HG02678 (cell line): ENCODE measurements at regions not wholly inside any gene's neighbourhood (a gene's known extent, or its start where the extent isn't known, plus 50 kb on each side); places are given as distances from the start of the nearest gene placed in this dataset.

Experiments used
- ATAC-seq: cut with Tn5 transposase; IDR thresholded peaks from one replicate; pipeline ENCODE4 v1.9.1; 2021; ENCODE audit warnings: mild to moderate bottlenecking, moderate library complexity; ENCODE audit not compliant: unreplicated experiment

GRCh38 chr1:224504297-224505041, 69.9 kb upstream of the WDR26 start:
- no peak for ATAC-seq

DNA sequence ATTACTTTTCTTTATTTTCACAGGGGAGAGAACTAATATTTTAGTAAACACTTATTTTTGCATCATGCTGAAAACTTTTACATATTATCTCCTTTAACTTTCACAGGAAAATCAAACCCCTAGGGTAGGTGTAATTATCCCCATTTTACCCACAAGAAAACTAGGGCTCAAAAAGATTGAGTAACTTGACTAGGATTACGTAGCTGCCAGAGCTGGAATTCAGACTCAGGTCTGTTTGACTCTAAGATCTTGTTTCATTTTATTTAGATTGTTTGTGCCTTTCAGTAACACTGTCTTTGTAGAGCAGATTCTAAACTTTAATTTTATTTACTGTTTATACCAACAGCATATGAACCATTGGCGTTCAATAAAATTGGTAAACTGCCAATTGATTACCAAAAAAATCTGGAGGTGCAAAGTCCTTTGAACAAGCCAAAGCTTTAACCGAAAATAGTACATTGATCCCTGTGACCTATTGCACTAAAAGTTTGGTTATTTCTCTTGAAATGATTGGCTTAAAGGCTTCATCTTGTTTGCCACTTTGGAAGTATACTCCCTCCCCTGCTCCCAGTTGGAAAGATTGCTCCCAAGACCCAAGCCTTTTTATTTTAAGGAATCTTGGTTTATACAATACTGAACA, 71.0 kb upstream of the WDR26 start:
- ATAC-seq: no peak

- no peak for ATAC-seq
Measured at GRCh38 chr1:224506141-224506814, 71.7 kb upstream of the WDR26 start.

DNA sequence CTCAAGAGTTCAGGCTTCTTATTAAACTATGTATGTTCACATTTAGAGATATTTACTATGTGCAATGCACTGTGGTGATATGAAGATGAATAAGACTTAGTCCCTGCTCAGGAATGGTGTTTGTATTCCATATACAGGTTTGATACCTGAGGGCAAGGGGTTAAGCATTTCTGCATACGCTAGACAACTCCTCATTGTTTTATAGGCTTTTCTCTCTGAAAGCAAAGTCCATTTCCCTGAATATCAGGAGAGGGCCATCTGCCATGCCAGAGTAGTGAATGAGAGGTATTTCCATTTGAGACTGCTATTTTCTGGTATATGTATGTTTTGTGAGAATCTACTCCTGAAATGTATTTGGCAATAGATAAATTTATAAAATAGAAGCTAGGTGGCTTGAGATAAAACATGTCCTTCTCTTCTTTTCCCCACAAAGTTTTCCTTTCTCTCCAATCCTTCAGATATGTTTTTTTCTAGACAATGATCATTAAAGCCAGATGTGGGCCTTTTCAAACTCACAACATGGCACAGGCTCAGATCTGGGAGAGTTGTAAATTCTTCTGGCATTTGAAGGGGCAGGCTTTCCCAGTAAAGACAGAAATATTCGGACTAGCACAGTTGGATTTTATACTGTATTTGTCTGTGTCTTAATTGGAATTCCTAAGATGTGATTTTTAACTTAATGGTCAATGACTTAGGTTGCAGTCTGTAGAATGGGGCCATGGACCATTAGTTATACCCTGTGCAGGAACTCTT, 73.3 kb upstream of the WDR26 start:
- ATAC-seq: no peak

DNA sequence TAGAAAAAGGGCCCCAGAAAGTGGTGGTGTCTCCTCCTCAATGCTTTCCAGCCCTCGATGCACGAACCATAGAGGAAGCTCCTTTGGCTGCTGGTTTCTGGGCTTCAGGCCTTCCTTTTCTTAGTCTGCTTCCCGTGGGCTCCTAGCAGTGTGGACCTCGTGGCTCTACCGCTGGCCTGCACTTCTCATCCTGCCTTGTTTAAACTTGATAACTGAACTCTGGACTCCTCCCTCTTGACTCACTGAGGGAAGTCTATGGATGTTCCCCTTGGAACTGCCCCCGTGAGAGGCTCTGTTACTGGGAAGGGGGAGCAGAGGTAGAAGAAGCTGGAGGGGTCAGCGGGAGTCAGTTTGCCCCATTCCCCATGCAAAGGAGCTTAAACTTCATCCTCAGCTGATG, 75.3 kb upstream of the WDR26 start:
- ATAC-seq: no peak

- no peak for ATAC-seq
Measured at GRCh38 chr1:224510880-224511645, 76.5 kb upstream of the WDR26 start.

DNA sequence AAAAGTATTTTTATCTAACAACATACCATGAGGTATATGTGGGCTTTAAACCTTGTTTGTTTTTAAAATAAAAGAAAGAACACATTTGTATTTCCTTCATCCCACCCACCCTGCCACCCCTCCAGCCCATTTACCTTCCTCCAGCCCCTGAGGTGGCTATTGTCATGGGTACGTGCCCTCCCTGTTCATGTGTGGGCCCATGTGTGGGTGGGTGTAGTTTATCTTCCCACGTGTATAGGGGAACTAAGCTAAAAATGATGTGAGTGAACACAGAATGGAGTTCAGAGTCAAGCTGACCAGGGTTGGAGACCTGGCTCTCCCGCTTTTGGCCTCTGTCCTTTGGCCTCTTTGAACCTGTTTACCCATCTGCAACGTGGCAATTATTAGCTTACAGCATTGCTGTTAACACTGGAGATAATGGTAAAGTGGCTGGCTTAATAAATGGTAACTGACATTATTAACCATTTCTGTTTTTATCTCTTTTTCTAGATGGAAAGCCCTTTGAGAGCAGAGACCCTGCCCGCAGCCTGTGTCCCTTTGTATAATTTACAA, 78.1 kb upstream of the WDR26 start:
- ATAC-seq: no peak

GRCh38 chr1:224513383-224513782, 78.8 kb upstream of the WDR26 start:
- no peak for ATAC-seq

DNA sequence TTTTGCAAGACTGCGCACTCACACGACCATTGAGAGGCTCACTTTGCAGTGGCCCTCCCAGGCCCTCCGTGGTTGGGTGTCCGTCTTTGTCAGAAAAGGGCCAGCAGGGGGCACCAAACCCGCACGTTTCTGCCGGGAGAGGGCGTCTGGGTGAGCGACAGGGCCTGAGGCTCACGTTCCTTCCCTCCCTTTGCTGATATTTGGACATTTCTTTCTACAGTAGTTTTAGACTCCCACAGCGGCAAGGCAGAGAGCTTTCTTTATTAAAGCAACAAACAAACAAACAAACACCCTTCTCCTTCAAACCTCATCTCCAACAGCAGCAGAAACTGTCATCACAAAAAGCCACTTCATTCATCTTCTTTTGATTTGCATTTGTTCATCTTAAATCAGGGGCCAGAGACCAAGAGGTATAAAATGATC, 79.2 kb upstream of the WDR26 start:
- peak; percentile 96 for ATAC-seq

- ATAC-seq: no peak
Measured at GRCh38 chr1:224517171-224517570, 82.6 kb upstream of the WDR26 start.

GRCh38 chr1:224518528-224518927, 83.9 kb upstream of the WDR26 start:
- ATAC-seq: no peak

DNA sequence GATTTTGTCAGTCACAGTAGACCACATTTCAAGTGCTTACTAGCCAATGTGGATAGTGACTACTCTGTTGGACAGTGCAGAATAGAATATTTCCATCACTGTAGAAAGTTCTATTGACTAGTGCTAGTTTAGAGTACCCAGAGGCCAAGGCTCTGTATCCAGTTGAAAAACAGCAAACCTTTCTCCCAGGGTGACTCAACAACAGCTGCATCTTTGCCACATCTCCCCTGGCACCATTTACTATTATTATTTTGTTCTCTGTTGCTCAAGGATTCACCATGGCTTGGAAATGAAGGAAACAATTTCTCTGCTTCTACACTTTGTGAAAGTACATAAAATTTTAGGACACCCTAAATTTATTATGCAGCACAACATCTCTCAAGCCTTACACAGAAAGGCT, 85.3 kb upstream of the WDR26 start:
- no peak for ATAC-seq

DNA sequence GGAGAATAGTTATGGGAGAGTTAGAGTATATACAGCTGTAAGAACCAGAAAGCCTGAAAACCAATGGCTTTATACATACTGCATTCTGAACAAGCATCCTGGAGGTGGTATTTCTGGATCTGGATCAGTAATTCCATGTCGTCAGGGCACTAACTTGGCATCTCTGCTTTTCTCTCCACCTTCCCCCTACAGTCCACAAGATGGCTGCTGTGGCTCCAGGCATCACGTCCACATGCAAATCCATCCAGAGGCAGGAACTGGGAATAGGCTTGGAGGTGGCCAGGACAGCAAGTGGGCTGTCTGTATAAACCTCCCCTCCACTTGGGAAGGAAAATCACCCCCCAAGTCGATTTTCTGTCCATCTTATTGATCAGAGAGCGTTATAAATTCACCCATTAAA, 86.2 kb upstream of the WDR26 start:
- ATAC-seq: no peak

DNA sequence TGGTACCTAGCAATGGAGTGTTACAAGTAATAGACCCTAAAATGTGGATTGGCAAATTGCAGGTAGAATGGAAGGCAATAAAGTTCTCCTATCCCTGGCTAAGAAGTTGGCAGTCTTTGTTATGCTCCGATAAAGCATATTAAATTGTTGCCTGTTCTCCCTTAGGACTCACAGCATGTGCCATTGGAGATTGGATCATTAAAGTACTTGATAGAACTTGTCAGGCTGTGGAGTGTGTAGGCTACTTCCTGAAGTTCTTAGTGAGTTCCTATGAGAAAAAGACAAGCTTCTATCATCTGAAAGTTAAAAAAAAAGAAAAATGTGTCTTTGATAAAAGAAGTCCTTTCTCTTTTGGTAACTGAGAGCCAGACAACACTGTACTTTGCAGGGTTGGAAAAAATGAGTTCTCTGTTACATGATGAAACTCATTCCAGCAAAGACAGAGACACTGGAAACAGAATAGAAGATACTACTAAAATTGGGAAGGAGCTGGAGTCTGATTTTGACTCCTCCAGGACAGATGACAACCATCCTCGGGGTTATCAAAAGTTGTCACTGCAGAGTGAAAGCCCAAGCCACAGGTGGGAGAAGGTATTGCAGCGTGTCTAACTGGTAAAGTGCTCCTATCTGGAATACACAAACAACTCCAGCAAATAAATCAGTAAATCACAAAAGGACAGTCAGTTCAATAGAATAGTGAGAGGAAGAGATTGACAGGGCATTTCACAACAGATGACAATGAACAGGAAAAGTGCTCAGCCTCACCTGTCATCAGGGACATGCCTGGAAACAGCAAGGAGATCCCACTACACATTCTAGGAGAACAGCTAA, 87.5 kb upstream of the WDR26 start:
- no peak for ATAC-seq

DNA sequence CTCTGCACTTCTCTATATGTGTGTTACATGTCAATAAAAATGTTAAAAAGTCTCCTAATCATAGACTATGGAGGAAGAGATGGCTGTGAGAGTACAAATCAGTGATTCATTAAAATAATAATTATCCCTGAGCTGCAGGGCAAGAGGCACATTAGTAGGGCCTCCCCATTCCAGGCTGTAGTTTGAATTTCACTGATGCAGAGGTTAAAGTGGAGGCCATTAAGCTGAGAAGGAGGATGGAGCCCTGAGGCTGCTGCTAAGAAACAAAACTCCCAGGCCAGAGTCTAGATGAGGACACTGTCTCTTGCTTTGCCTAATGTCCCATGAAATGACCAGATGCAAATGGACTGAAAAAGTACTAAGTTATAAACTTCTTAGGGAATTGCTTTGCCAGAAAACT, 89.1 kb upstream of the WDR26 start:
- no peak for ATAC-seq

GRCh38 chr1:224524679-224525078, 90.1 kb upstream of the WDR26 start:
- ATAC-seq: no peak

- ATAC-seq: no peak
Measured at GRCh38 chr1:224525411-224526040, 90.6 kb upstream of the CNIH3 start.

- no peak for ATAC-seq
Measured at GRCh38 chr1:224526771-224527170, 89.3 kb upstream of the CNIH3 start.

DNA sequence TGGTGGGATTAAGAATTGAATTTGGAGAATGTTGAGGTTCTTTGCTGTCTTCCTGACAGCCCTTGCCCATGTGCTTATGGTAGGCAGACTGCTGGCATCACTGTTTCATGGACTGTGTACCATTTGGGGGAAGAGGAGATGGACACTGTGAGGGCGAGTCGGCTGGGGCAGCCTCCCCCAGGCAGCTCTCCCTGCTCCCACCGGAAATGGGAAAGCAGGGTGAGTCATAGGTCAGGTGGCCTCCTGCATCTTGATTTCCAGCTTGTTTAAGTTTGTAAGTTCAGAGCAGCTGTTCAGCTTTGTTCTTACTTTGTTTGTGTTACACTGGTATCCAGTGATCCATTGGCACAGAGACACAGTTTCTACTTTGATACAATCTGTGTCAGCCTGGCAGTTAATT, 87.2 kb upstream of the CNIH3 start:
- ATAC-seq: no peak
